ENCODE measurements at regions not wholly inside any gene's neighbourhood (a gene's known extent, or its start where the extent isn't known, plus 50 kb on each side); places are given as distances from the start of the nearest gene placed in this dataset.

DNA sequence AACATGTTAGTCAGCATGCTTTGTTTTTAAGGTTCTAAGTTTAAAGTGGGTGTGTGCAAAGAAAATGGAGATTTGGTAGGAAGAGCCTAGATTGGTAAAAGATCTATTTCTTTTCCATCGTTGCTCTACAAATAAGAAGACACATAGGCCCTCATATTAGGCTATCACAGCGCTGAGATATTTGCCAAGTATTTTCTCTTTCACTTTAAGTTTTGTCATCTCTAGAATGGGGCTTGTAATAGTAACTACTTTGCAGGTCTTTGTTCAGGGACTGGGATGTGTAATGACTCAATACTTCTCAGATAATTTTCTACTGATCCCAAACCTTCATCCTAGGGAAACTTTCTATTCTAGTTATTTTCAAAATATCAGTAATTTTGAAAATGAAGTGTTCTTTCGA, 917.7 kb upstream of the SLC10A2 start:
- no peaks in the 10 kb centered on the region for H3K36me3 Mint-ChIP-seq (ENCODE audit: low read depth)
- ChIA-PET POLR2A (no interaction called here), CTCF (no interaction called here)
- H3K27ac Mint-ChIP-seq = no peak overlapping the region
- no peak for DNase-seq
- H3K27me3 Mint-ChIP-seq = no peaks in the 10 kb centered on the region
- no peak overlapping the region for H3K4me3 Mint-ChIP-seq
- no peaks in the 10 kb centered on the region for H3K4me1 Mint-ChIP-seq
- H3K9me3 Mint-ChIP-seq = peaks cover 4% of the 10 kb centered on the region

DNA sequence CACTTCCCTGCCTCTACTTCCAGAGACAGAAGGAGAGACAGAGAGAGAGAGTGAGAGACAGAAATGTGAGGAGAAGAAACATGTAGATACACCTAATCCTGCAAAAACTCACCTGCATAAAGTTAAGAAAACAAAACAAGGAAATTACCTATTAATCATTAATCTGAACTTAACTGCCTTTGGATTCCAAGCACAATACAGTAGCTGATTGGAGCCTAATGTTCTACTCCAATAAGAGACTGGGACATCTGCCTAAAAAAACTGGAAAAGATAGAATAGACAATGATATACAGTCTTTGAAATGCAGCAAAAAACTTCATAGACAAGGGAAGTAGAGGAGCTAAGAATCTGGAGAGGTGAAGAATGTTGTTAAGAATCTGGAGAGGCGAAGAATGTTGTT, 910.2 kb upstream of the SLC10A2 start:
- H3K4me3 Mint-ChIP-seq = no peak overlapping the region
- H3K36me3 Mint-ChIP-seq (ENCODE audit: low read depth) = no peaks in the 10 kb centered on the region
- H3K4me1 Mint-ChIP-seq = no peaks in the 10 kb centered on the region
- no peak for DNase-seq
- ChIA-PET POLR2A (no interaction called here), CTCF (no interaction called here)
- no peak overlapping the region for H3K27ac Mint-ChIP-seq
- no peaks in the 10 kb centered on the region for H3K27me3 Mint-ChIP-seq
- peaks cover 11% of the 10 kb centered on the region for H3K9me3 Mint-ChIP-seq

DNA sequence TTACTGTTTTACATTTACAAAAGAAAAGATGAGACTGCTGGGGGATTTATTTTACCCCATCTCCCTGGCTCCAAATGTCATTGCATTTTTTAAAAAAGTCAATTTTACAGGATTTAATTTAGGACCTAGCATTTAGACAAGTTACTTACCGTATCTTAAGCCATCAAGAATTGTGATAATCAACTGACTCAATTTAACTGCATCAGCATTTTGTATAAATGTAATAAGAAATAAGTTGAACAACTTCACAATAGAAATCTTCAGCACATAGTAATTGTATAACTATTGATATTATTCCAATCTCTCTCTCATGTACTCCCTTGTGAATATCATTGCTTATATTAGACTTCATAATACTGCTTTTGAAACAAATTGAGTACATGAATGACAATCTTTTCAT, 907.5 kb upstream of the SLC10A2 start:
- Mint-ChIP-seq H3K27ac (no peak overlapping the region), H3K36me3 (ENCODE audit: low read depth) (no peaks in the 10 kb centered on the region), H3K27me3 (no peaks in the 10 kb centered on the region), H3K9me3 (peaks cover 11% of the 10 kb centered on the region), H3K4me1 (no peaks in the 10 kb centered on the region), H3K4me3 (no peak overlapping the region)
- CTCF ChIA-PET = no interaction called here
- POLR2A ChIA-PET = no interaction called here
- DNase-seq = no peak

DNA sequence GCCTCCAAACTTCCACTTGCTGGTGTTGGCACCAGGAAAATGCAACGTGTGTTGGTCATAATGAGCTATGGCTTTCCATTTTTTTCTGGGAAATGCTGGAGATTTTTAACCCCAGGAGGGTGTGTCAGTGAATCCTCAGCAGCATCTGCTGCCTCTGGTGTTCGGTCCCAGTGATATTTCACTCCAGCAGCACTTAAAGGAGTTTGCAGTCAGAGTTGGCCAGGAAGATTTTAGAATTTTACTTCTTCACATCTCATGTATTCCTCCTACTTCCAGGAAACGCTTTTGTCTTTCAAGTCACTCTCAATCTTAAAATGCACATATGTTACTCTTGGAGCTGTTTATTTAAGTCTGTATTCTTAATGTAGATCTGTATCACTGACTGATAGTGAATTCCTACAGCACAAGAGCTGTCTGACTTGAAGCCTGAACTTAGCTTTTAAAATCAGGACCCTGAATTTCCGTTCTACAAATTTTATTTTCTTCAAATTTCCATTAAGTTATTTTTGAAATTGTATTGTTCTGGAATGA, 903.4 kb upstream of the SLC10A2 start:
- Mint-ChIP-seq H3K4me1 (no peaks in the 10 kb centered on the region), H3K9me3 (peaks cover 9% of the 10 kb centered on the region), H3K4me3 (no peak overlapping the region), H3K27me3 (no peaks in the 10 kb centered on the region), H3K36me3 (ENCODE audit: low read depth) (no peaks in the 10 kb centered on the region), H3K27ac (no peak overlapping the region)
- CTCF ChIA-PET = no interaction called here
- no peak for DNase-seq
- POLR2A ChIA-PET = no interaction called here

DNA sequence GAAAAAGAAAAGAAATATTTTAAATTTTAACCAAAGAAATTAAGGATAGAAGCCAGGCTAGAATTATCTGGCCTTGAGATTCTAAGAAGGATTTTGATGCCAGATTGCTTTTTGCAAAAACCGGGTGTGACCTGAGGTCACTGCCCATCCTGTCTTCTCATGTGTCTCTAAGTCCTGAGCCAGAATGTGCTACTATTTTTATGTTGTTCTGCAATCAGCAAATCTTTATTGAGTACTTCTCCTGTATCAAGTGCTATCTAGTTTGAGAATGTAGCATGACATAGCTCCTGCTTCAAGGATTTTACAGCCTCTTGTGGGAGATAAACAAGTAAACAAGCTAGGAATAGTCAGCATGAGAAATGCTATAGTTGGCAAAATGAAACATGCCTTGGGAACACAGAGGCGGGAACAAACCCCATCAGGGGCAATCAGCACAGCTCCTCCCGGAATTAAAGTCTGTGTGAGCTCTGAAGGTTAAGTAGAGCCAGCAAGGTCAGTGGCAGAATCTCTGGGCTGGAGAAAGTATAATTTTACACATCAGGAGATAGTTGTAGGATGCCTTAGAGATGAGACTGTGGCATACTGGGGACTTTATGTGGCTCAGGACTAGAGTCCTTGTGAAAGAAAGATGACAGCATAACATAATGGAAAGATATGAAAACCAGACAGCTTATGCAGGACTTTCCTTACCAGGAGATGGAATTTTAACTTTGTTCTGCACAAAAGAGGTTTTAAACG, 899.5 kb upstream of the SLC10A2 start:
- CTCF ChIA-PET = no interaction called here
- no peak for DNase-seq
- Mint-ChIP-seq H3K36me3 (ENCODE audit: low read depth) (no peaks in the 10 kb centered on the region), H3K9me3 (peaks cover 11% of the 10 kb centered on the region), H3K27ac (no peak overlapping the region), H3K4me3 (no peak overlapping the region), H3K4me1 (no peaks in the 10 kb centered on the region), H3K27me3 (no peaks in the 10 kb centered on the region)
- POLR2A ChIA-PET = no interaction called here

DNA sequence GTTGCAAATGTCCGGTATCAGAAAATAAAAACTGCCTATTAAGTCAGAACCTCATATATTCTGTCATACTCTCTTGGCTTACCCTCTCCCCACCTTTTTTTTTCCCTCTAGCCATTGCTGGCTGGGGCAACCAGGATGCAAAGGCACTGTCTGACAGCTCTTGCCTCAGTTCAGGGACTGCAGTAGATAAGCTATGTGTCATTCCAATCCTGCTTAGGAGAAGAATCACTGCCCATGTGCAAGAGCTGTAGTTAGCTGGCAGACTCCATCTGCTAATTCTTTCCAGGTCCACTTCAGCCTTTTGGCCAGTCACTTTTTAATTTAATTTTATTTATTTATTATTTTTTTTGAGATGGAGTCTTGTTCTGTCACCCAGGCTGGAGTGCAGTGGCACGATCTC, 895.6 kb upstream of the SLC10A2 start:
- H3K4me3 Mint-ChIP-seq = no peak overlapping the region
- H3K9me3 Mint-ChIP-seq = peaks cover 11% of the 10 kb centered on the region
- CTCF ChIA-PET = no interaction called here
- H3K36me3 Mint-ChIP-seq (ENCODE audit: low read depth) = no peaks in the 10 kb centered on the region
- no peak for DNase-seq
- H3K4me1 Mint-ChIP-seq = no peaks in the 10 kb centered on the region
- H3K27me3 Mint-ChIP-seq = no peaks in the 10 kb centered on the region
- POLR2A ChIA-PET = no interaction called here
- no peak overlapping the region for H3K27ac Mint-ChIP-seq

DNA sequence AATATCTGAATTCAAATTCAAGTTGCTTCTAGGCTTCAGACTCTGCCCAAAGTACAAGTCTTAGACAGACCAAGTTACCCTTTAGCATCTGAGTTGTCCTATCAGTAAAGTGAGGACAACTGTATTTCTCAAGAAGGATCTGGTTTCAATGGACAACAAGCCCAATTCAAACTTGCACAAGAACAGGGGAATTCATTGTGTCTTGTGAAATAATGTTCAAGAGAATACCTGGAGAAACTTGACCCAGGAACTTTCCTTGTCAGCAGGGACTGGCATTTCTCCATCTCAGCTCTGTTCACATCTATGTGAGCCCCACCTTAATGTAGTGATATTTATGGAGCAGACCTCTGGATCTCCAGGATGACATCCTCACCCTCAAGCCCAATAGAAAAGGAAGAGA, 894.9 kb upstream of the SLC10A2 start:
- H3K27me3 Mint-ChIP-seq = no peaks in the 10 kb centered on the region
- CTCF ChIA-PET = no interaction called here
- peaks cover 11% of the 10 kb centered on the region for H3K9me3 Mint-ChIP-seq
- no peak for DNase-seq
- H3K27ac Mint-ChIP-seq = no peak overlapping the region
- H3K4me1 Mint-ChIP-seq = no peaks in the 10 kb centered on the region
- no peak overlapping the region for H3K4me3 Mint-ChIP-seq
- no peaks in the 10 kb centered on the region for H3K36me3 Mint-ChIP-seq (ENCODE audit: low read depth)
- POLR2A ChIA-PET = no interaction called here

DNA sequence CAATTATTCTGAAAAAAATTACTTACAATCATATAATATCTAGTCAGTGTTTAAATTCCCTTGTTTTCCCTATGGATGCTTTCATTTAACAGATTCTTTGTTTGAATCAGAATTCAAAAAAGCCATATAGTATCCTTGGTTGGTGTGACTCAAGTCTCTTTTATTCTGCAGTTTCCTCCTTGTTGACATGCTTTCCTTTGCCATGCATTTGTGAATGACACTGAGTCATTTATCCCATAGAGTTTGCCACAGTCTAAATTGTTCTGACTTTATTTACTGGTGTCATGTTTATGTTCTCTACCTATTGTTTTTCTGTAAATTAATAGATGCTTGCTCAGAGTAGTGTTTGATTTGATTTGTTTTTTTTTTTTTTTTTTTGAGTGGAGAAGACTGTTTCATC, 893.8 kb upstream of the SLC10A2 start:
- H3K36me3 Mint-ChIP-seq (ENCODE audit: low read depth) = no peaks in the 10 kb centered on the region
- H3K27ac Mint-ChIP-seq = no peak overlapping the region
- no peaks in the 10 kb centered on the region for H3K27me3 Mint-ChIP-seq
- DNase-seq = no peak
- no peak overlapping the region for H3K4me3 Mint-ChIP-seq
- no peaks in the 10 kb centered on the region for H3K4me1 Mint-ChIP-seq
- CTCF ChIA-PET = no interaction called here
- POLR2A ChIA-PET = no interaction called here
- peaks cover 12% of the 10 kb centered on the region for H3K9me3 Mint-ChIP-seq

DNA sequence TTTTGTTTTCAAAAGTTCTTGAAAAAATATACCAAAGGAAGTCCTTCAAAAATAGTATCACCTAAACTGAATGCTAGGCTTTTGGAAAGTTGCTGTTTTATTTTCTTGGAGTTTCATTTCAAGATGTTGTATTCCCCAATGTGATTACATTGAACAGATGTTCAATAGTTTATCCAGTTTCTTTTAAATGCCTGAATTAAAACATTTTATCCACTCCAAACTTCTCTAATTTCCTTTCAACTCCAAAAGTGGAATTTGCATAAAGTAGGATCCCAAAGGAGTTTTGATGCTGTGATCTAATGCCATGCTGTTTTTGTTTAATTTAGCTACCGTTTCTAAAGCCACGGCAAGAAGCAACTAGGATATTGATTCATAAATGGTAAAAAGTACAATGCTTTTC, 892.5 kb upstream of the SLC10A2 start:
- Mint-ChIP-seq H3K27me3 (no peaks in the 10 kb centered on the region), H3K9me3 (peaks cover 11% of the 10 kb centered on the region), H3K4me3 (no peak overlapping the region), H3K36me3 (ENCODE audit: low read depth) (no peaks in the 10 kb centered on the region), H3K27ac (no peak overlapping the region), H3K4me1 (no peaks in the 10 kb centered on the region)
- no peak for DNase-seq
- ChIA-PET CTCF (no interaction called here), POLR2A (no interaction called here)

DNA sequence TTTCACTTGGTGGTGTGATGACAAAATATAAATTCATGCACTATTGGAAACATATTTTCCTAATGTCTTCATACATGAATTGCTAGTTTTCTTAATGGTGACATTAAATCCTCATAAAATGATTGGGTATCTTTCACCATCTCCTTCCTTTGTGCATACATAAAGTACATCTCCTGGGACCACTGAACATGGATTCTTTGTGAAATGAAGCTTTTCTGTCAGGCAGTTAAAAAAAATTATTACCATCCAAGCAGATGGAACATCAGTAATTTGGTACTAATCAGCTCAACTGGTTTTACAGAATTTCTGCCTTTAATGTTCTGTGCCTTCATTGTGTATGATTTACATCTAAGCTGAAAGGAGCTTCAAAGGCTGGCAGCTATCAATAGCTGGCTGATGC, 891.7 kb upstream of the SLC10A2 start:
- H3K27ac Mint-ChIP-seq = no peak overlapping the region
- peaks cover 11% of the 10 kb centered on the region for H3K9me3 Mint-ChIP-seq
- no peak for DNase-seq
- H3K4me1 Mint-ChIP-seq = no peaks in the 10 kb centered on the region
- H3K4me3 Mint-ChIP-seq = no peak overlapping the region
- no peaks in the 10 kb centered on the region for H3K27me3 Mint-ChIP-seq
- CTCF ChIA-PET = no interaction called here
- POLR2A ChIA-PET = no interaction called here
- H3K36me3 Mint-ChIP-seq (ENCODE audit: low read depth) = no peaks in the 10 kb centered on the region

DNA sequence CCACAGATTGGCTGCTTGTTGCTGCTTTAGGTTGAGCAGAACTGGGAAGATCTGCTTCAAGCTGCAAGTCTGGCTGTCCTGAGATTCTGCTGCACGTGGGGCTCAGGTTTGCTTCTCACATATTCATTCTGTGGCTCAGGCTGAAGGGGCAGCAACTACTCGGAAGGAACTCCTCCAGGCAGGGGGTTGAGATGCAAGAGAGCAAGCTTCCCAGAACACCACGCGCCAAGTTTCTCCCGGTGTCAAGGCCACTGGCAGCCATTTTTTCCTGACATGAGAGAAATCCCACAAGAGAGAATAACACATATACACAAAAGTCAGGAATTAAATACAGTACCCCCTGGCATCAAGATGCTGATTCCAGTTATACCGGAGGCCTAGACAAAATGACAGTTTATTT, 887.6 kb upstream of the SLC10A2 start:
- no peak for DNase-seq
- ChIA-PET CTCF (no interaction called here), POLR2A (no interaction called here)
- Mint-ChIP-seq H3K36me3 (ENCODE audit: low read depth) (no peaks in the 10 kb centered on the region), H3K4me1 (no peaks in the 10 kb centered on the region), H3K27ac (no peak overlapping the region), H3K4me3 (no peak overlapping the region), H3K9me3 (peaks cover 7% of the 10 kb centered on the region), H3K27me3 (no peaks in the 10 kb centered on the region)

DNA sequence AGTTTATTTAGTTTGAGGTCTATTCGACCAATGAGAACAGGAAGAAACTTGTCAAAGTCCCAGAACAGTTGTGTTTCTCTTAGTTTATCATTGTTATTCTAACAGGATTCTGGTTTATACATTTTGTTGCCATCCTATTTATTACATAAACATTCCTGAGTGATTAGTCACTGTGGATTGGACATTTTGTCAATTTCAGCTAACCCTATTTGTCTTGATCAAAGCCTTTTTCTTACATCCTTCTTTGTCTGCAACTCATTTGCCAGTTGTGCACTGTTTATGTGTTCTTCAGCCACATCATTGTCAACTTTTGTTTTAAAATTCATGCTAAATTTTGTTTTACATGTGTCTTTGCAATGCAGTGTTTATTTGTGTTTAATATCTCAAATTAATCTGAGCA, 886.0 kb upstream of the SLC10A2 start:
- CTCF ChIA-PET = no interaction called here
- no peak for DNase-seq
- no peaks in the 10 kb centered on the region for H3K4me1 Mint-ChIP-seq
- POLR2A ChIA-PET = no interaction called here
- no peak overlapping the region for H3K27ac Mint-ChIP-seq
- no peak overlapping the region for H3K4me3 Mint-ChIP-seq
- H3K36me3 Mint-ChIP-seq (ENCODE audit: low read depth) = no peaks in the 10 kb centered on the region
- peaks cover 17% of the 10 kb centered on the region for H3K9me3 Mint-ChIP-seq
- H3K27me3 Mint-ChIP-seq = no peaks in the 10 kb centered on the region

DNA sequence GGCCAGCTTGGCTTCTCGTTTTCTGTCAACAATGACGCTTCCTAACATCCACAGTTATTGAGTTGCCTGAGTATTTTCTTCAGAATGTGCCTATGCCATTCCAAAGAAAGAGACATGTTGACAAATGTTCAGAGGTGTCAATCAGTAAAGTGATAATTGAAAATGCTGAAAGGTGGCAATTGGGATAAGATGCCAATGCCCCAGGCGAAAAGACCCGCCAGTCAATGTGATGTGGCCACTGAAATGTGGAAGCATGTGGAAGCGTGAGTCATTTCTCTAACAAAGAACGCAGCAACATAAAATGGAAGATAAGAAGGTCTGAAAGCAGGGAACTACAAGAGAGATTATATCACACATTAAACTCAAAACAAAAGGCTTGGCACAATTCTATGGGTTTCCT, 882.2 kb upstream of the SLC10A2 start:
- no peak overlapping the region for H3K4me3 Mint-ChIP-seq
- H3K27ac Mint-ChIP-seq = no peak overlapping the region
- POLR2A ChIA-PET = no interaction called here
- CTCF ChIA-PET = no interaction called here
- H3K36me3 Mint-ChIP-seq (ENCODE audit: low read depth) = no peaks in the 10 kb centered on the region
- no peaks in the 10 kb centered on the region for H3K27me3 Mint-ChIP-seq
- no peak for DNase-seq
- H3K9me3 Mint-ChIP-seq = peaks cover 10% of the 10 kb centered on the region
- no peaks in the 10 kb centered on the region for H3K4me1 Mint-ChIP-seq

DNA sequence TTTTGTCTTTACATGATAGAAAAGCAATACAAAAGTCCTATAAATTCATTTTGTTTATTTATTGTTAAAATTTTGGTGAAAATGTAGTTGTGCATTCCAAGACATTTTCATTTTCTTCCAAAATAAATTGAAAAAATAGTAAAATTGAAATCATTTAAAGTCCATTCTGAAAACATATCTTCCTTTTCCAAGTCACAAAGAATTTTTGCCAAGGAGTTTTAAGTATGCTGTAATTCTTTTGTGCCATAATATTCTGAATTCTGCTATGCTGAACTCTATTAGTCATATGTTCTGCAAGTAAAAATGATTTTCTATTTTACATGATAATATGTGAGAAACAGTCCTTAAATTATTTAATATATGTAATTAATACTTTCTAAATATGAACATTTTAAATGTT, 879.6 kb upstream of the SLC10A2 start:
- peaks cover 10% of the 10 kb centered on the region for H3K9me3 Mint-ChIP-seq
- H3K27me3 Mint-ChIP-seq = no peaks in the 10 kb centered on the region
- no peaks in the 10 kb centered on the region for H3K4me1 Mint-ChIP-seq
- ChIA-PET POLR2A (no interaction called here), CTCF (no interaction called here)
- DNase-seq = no peak
- H3K27ac Mint-ChIP-seq = no peak overlapping the region
- H3K4me3 Mint-ChIP-seq = no peak overlapping the region
- H3K36me3 Mint-ChIP-seq (ENCODE audit: low read depth) = no peaks in the 10 kb centered on the region
